DMS79 treated with DMSO at 0.1 percent for 48 hours (cell line): ENCODE measurements at regions not wholly inside any gene's neighbourhood (a gene's known extent, or its start where the extent isn't known, plus 50 kb on each side); places are given as distances from the start of the nearest gene placed in this dataset.
"Not testable (repeated sequence)": the region's sequence is repeated elsewhere in the genome, so short reads cannot be mapped to it uniquely, and the experiment has no call there.

Source experiments
- DNase-seq: peaks from one replicate; lab custom pipeline; 2025; lab: John Stamatoyannopoulos, UW

DNA sequence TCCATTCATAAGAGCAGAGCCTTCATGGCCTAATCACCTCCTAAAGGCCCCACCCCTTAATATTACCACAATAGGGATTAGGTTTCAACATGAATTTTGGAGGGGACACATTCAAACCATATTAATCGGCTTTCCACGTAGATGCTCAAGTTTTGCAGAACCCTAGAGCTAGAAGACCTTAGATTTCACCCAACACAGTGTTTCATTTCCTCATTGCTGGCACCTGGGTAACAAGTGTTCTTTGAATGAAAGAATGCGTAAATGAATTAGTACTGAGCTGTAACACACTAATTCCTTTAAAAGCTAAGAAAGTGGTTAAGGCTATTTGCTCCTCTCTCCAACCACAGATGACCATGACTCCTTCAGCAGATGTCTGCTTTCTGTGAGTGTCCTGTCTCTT is 252.5 kb downstream of the SMAD2 start:
- DNase-seq = no peak

DNA sequence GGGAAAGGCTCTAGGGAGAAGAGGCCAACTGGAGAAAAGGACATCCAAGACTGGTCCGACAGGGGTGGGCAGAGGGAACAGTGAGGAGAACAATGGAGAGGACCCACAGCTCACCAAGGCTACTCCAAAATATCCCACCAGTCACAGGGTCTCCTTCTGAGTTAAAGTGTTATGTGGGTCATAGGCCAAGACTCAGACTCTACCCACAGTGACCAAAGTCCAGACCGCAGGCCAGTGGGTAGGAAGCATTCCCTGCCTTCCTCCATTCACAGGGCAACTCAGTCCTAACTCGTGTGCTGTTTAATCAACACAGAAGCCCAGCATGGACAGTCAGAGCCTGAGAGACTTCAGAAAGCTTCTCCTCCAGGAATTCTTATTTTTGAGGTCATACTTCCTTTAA is 260.6 kb downstream of the SMAD2 start:
- no peak for DNase-seq

DNA sequence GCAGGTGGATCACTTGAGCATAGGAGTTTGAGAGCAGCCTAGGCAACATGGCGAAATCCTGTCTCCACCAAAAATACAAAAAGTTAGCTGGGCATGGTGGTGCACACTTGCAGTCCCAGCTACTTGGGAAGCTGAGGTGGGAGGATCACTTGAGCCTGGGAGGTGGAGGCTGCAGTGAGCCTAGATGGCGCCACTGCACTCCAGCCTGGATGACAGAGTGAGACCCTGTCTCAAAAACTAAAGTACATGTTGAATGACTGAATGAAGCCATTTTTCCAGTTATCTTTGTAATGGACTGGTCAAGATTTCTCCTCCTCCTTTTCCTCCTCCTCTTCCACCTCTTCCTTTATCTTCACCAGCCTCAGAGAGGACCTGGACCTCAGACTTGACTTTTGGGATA is 272.0 kb downstream of the SMAD2 start:
- DNase-seq = no peak

DNA sequence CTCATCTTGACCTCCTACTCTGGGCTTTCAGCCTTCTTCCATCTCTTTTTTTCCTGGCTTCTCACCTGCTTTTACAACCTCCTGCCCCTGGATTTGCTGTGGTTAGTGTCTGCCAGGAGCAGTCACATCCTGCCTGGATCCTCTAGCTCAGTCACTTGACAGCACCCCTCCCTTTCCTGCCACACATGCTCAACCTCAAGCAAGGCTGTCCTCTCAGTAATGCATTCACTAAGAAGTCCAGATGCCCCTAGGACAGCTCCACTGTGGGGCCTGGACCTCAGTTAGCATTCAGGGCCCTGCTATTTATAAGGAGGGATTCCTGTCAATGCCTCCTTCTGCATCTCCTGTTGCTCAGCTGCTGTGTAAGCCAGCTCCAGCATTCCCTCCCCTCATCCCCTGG is 275.5 kb downstream of the SMAD2 start:
- DNase-seq = no peak

DNA sequence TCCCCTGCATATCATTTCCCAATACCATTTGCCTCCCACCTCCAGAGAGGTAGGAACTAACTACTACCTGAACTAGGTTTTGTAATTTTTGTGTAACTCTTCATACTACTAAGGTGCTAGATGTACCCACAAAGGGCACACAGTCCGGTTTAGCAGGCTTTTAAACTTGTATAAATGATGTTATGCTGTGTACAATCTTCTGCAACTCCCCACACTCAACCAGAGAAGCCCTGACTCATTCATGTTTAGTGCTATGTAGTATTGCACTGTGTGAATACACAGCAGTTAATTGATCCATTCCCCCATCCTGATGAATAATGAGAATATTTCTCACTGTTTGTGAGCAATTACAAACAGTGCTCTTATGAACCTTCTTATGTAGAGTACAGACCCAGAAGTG is 285.6 kb downstream of the SMAD2 start:
- DNase-seq = no peak

DNA sequence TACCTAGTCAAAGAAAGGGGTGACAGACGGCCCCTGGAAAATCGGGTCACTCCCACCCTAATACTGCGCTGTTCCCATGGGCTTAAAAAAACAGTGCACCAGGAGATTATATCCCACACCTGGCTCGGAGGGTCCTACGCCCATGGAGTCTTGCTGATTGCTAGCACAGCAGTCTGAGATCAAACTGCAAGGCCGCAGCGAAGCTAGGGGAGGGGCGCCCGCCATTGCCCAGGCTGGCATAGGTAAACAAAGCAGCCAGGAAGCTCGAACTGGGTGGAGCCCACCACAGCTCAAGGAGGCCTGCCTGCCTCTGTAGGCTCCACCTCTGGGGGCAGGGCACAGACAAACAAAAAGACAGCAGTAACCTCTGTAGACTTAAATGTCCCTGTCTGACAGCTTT is 292.9 kb downstream of the SMAD2 start:
- DNase-seq = not testable (repeated sequence)

DNA sequence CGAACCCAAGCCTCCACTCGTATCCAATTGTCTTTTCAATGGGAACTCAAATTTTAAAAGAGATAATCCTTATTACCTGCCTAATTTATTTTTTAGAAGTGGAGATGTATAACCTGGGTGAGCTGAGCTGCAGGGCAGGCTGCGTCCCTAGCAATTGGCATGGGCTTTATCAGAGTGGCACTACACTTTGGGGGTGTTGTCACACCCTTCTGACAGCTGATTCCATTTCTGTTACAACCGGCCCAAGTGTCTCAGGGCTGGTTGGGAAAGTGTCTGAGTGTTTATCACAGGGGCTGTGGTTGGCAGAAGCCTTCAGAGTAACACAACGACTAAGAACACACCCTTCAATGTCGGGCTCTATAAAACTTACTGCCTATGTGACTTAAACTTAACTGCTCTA is 295.0 kb downstream of the SMAD2 start:
- no peak for DNase-seq

DNA sequence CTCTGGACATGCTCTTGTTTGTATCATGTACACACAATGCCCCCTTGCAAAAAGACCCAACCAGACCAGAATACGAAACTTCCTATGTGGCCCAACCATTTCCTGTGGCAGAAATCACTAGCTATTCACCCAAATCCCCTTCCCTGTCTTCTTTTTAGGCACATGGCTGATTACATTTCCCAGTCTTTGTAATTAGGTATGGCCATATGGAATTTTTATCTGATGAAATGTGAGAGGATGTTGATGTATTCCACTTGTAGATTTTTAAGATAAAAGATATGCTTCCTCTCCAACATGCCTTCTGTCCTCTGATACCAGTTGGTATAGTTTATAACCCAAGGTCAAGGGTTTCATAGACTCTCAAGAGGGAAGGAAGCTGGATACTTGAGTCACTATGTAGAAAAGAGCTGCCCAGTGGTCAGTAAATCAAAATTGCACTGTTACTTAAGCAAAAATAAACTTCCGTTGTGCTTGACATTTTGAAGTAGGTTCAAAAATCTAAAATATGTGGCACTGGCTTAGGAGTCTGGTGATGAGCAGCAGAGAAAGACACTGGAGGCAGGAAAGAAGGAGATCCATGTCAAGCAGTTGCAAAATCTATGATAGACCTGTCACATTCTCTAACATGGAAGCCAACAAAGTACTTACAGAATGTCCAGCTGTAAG is 297.4 kb downstream of the SMAD2 start:
- DNase-seq = no peak

DNA sequence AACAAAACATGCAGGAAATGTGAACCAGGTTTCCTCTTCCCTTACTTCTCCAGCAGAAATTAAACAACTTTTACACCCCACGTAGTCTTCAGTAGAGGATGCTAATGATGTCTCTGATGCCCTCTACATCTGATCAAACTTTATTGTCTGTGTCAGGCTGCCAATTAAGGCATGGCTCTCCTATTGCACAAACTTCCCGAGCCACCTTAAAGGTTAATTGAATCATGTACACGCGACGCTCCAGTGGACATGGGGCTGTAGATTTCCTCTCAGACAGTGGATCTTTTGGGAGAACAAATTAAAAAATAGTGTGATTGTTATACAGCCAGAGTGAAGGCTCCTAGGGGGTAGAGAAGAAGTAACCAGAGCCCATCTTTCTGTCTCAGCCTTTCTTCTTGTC is 301.6 kb downstream of the SMAD2 start:
- no peak for DNase-seq

DNA sequence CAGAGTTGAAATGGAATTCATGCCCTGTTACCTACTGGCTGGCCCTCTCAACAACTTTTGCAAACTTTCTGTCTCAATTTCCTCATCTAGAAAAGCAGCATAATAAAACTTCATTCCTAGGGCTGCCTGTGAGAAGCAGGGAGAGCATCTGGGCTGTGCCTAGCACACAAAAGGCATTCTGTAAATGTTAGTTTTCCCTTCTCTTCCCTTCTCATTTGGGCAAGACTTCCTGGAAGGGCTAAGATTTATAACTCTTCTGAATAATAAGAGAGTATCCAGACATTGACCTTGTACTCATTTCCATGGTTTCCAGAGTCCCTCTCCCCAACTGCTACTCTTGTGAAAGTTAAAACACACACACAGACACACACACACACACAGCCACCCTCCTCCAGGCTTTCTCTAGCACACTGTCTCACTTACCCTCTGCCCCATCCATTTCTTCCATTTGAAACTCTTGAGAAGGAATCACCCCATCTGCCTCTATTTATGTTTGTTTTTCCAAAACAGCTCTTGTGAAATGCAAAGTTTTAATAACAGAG is 302.1 kb downstream of the SMAD2 start:
- no peak for DNase-seq

DNA sequence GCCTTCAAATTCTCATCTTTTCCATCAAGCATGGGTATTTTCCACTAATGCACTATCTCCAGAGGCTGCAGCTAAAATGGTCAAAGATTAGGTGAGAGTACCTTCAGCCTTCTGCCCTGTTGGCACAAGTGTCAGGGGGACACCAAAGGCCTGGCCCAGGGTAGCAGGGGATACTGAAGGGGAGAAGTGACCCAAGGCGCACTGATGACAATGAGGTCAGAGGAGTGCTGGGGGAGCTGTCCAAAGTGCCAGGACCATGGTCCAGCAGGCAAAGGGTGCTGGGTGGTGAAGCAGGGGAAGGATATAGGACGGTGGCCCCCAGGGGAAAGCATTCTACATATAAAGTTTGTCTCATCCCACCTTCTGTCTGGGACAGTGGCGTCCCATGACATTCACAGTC is 303.4 kb downstream of the SMAD2 start:
- DNase-seq = no peak

DNA sequence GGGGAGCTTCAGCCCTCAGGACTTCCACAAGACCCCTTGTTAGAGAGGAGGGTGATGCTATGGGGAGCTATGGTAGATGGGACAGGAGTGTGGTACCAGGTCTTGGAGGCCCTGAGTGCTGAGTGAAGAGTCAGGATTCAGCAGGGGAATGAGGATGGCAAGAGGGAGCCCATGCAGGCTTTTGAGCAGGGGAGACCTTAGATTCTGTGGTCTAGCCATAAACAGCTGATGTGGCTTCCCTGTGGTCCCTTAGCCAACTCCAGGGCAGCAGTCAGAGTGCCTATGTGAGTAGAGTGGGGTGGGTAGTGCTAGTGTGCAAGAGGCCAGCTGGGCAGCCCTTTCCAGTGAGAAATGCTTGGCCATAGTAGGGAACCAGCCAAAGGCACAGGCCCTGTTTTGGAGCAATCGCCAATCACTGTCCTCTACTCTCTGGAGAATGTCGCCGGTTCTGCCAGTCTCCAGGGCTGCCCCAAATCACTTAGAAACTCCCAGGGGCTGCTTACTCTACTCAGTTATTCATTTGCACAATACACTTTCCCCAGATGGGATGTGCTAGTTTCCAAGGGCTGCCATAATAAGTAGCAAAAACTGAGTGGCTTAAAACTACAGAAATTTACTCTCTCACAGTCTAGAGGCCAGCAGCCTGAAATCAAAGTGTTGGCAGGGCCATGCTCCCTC is 310.5 kb downstream of the SMAD2 start:
- no peak for DNase-seq

DNA sequence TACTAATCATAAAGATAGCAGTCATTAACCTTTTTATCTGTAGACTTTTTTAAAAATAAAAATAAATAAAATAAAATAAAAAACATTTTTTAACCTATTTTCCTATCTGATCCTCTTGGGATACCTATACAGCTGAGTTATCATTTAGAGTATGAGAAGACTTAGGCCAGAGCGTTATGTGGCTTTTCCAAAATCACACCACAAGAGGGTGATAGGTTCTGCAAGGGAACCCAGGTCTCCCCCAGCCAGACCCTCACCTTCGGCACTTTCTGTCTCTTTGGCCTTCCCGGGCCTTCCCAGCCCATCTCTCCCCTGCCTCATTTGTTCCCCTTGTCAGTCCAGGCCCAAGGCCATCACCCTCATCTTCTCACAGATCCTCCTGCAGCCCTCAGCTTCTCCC is 311.7 kb downstream of the SMAD2 start:
- no peak for DNase-seq

DNA sequence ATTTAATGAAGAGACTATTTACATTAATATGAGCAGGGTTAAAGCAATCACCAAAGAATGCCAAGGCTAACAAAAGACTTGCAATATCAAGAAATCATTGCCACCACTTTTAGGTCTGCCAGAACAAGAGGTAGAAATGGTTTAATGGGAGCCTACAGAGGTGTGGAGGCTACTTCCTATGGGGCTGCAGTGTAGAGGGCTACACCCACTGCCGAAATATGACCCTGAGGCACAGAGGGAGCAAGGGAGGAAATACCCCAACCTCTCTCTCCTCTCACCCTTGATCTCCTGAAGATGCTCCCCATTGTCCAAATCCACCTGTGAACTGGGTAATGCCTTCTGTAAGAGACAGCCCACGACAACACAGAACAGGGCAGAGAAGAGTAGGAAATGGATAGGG is 315.4 kb downstream of the SMAD2 start:
- DNase-seq = no peak

DNA sequence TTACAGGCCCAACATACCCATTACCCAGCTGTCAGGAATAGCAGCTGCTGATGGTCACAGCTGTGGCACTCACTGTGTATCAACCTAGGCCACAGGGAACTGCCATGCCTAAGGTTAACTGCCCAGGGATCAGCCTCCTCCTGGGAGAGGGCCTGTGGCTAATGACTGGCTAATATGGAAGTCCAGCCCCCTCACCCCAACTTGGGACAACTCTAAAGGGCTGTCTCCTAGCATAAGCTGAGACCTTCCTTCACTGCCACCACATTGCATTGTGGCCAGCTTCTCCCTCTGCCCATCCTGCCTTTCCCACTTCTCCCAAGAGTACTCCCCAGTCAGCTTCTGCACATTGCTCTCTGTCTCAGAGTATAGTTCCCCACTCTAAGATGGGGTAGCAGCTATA is 316.5 kb downstream of the SMAD2 start:
- DNase-seq = no peak

DNA sequence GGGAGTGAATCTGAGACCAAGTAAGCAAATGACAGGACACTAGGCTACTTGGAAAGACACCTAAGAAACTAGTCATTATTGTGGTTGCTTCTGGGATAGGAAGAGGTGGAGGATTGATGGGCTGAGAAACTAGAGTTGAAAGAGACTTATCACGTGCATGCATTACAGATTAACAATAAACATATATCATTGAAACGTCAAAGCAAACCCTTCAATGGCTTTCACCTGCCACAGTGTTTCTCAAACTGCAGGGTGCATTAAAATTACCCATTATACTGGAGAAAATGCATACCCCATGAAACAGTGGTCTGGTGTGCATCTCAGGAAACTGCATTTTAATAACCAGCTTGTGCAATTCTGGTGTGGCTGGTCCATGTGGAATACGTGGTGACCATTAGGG is 318.8 kb downstream of the SMAD2 start:
- no peak for DNase-seq

DNA sequence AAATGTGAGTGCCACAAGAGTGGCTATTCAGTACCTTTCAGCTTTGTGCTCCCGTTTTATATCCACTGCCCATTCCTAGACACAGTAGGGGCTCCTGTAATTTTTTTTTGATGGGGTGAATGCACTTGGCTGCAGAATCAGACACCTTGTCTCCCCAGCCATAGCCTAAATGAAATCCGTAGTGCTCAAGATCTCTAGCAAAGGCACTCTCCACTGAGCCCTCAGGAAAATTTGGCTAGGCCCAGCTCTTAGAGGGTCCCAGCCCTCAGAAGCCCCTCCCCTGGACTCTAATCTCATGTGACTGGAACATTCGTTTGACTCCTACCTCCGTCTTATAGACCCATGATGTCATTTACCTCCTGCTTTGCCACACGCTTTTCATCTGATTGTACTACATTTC is 323.9 kb downstream of the SMAD2 start:
- DNase-seq = no peak

DNA sequence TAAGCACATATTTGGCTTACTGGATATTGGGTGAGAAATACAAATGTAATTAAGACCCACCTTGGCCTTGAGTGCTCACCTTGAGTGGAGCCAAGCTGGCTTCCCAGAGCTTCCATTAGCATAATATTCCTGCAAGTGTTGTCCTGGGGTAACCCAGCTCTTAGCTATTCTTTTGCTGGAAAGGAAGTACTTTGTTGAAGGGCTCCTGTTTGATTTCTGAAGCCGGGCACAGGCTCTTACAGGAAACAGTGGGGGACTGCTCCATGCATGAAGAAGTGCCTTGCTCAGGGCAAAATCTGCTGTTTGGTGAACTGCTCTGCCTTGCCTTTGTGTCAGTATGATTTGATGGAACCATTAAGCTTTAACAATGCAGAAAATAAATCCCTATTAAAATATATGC is 325.4 kb downstream of the SMAD2 start:
- peak; percentile 52 for DNase-seq

DNA sequence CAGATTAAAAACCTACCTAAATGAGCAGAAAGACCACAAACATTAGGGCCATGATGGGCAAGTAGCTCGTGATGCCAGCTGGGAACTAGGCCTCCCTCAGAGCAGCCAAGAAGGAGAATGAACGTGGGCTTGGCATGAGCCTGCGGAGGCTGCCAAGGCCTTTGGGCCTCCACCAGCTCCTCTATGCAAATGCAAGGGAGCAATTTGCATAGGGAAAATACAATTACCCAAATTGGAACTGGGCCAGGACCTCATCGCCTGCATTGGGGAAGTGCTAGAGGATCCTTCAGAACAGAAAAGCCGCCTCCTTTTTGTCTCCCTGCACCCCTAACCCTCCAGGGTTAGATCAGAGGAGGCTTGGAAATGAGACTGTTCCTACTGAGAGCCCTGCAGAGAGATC is 326.4 kb downstream of the SMAD2 start:
- DNase-seq = no peak

DNA sequence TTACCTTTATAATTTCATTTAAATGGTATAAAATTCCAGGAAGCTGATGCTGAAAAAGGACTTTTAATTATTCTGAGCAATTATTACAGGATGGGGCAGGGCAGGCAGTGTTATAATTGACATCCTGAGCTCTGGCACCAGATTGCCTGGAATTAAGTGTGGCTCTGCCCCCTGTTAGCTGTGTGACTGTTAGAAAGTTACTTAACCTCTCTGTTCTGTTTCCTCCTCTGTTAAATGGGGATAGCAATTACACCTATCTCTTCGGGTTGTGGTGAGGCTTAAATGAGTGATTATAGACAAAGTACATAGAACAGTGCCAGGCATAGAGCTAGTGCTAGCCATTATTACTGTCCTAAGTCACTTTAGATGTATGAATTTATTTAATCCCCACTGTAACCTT is 327.3 kb downstream of the SMAD2 start:
- no peak for DNase-seq

DNA sequence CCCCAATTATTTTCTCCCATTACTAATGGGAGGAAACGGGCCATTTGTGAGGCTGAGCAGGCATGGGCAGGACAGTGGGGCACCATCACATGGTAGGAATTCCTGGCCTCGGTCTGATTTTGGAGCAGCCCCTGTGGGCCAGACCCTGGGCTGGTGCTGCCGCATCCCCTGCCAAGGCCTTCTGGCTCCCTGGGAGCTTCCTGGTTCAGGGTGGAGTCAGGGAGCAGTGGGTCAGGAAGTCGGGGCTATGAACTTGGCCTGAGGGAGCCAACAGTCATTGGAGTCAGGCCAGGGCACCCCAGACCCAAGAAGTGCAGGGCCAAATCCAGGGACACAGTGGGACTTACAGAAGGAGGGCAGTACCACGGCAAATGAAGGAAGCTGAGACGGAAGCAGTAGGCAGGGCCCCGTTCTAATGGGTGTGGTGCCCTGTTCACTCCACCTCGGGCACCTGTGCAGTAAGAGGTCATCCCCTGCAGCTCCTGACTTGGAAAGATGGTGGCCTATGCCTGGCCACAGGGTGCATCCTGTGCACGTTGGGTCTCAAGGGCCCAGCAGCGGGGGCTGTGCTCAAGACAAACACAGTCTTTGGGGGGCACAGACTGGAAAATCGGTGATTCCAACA is 328.1 kb downstream of the SMAD2 start:
- DNase-seq = no peak

DNA sequence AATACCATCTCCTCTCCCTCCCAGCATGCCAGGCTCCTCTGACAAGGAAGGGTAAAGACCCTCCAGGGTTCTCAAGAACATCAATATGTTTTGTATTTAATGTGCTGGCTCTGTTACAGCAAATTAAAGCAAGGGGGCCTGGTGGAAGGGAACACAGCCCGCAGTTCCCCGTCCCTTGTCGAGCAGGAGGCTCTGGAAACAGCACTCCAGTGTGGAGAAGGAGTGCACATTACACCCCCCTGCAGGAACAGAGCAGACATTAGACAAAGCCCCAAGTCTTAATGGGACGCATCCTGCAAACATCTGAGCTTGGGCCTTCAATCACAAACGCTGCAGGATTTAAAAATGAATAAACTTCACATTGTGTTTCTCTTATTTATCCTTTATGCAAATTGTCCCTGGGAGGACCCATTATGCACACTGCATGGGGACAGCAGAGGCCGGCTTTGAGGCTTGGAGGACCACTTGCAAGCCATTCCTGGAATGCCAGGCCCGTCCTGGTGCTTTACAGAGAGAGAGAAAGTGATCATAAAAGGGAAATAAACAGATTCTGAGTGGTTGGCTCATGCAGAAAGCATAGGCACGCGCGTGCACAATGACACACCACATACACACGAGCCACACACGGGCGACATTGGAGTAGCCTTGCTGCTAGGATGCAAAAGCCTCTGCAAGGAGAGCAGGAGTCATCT is 328.7 kb downstream of the SMAD2 start:
- DNase-seq = no peak
